HG02981 (cell line): ENCODE measurements at regions not wholly inside any gene's neighbourhood (a gene's known extent, or its start where the extent isn't known, plus 50 kb on each side); places are given as distances from the start of the nearest gene placed in this dataset.
"Not testable (repeated sequence)": the region's sequence is repeated elsewhere in the genome, so short reads cannot be mapped to it uniquely, and the experiment has no call there.

Experiments
- ATAC-seq: cut with Tn5 transposase; IDR thresholded peaks from one replicate; pipeline ENCODE4 v1.9.1; 2021; ENCODE audit warnings: mild to moderate bottlenecking, moderate library complexity; ENCODE audit not compliant: unreplicated experiment

DNA sequence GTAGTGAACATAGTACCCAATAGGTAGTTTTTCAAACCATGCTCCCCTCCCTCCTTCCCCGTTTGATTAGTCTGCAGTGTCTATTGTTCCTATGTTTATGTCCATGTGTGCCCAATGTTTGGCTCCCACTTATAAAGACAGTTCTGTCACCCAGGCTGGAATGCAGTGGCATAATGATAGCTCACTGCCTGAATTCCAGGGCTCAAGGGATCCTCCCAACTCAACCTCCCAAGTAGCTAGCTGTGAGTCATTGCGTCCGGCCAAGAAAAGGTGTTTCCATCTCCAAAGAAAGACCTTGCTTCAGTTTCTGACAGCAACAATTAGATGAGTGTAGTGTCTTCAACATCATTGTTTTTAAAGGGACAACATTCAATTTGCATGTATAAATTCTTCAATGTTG is 131.1 kb upstream of the CEP162 start:
- no peak for ATAC-seq

DNA sequence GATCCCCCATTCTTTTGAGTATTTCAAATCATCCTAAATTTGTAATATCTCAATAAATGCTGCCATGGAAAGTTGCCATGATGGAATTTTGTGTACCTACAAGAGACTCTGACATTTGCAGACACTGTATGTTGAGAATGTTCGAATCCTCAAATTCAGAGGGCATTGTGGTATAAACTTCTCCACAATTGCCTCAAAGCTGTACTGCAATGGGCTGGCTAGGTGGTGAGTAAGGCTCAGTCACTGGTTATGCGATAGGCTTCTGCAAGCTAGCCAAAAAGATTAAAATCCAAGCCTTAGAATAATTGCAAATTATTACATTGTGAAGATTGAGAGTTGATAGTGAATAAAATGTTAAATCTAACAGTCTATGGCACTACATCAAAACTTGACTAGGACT is 130.2 kb upstream of the CEP162 start:
- no peak for ATAC-seq

DNA sequence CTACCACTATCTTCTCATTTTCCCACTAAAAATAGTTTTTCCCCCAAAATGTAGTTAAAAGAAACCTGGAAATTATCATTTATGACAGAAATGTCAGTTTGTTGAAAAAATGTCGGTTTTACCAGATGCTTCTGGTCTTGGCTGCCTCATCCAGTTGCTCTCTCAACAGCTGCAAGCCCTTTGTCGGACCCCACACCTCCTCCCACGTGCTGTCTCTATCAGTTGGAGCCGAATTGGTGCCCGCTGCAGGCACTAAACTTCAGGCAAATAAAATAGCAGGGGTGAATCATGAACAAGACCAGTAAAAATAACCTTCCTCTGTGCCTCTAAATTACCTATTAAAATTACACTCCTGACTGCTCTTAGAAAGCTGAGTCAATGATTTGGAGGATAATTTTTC is 129.5 kb upstream of the CEP162 start:
- no peak for ATAC-seq

DNA sequence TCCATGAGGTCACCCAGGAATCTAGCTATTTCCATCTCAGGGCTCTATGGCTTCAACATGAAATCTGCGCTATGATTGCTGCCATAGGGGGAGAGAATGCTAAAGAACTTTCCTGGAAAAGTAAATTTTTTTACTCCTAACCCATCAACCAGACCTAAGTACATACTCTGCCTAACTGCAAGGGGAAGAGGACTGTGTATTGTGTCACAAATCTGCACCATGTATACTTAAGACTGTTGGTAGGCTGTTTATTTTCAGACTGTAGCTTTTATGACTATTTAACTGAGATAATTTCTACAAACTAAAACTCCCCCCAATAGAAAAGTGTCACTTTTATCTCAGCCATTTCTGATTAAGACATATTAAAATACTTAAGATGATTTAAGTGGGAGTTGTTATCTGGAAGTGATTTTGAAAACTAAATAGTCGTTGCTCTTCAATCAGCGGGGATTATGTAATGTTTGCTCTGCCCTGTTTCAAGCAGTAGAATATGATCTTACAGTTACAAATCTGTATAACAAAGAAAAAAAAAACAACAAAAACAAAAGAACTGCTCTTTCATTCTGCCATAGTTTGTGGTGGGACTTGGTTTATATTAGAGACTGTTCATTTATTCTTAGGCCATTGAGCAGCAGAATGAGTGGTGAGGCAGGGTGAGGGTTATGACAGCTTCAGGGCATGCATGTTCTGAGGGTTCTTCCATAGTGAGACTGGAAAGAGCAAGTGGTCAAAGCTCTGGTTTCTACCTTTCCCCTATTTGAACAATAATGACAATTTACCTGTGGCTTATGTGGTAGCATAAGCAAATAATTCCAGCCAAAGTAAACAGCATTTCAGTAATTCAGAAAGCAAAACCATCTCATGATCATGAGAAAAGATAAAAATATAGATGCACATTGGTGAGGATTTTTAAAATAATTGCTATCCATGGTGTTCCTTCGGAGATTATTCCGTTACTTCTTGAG is 126.3 kb upstream of the CEP162 start:
- ATAC-seq: no peak

DNA sequence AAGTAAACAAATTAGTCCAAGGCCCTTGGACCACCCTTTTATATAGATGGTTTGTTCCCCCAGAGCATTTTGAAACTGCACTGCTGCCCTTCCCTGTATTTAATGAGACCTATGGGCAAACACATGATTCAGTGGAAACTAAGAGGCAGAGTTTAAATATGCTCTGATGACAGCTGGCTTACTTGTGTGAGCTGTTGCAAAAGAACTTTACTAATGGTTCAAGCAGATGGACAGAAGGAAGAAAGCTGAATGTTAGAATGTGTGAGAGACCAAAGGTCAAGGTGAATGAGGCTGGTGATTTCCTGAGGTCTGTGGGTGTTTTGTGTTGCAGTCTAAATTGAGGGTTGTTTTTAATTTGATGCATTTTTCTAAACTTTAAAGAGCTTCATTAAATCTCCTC is 123.0 kb upstream of the CEP162 start:
- ATAC-seq: no peak

DNA sequence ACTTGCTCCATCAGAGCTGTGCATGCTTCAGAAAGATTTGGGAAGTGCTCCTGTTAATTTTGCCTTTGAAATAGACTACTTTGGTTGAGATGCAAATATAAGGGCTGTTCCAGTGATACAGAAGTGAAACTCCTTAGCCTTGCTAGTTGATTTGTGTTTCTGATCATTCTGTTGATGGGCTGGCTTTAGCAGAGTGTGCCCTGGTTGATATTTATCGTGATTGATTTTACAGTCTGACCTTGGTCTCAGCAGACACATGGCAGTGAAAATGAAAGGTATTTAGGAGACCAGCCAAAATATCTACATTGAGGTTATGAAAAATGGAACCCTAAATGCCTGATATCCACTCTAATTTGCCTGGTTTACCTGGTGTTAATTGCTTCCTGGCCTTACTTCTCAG is 122.1 kb upstream of the CEP162 start:
- no peak for ATAC-seq

DNA sequence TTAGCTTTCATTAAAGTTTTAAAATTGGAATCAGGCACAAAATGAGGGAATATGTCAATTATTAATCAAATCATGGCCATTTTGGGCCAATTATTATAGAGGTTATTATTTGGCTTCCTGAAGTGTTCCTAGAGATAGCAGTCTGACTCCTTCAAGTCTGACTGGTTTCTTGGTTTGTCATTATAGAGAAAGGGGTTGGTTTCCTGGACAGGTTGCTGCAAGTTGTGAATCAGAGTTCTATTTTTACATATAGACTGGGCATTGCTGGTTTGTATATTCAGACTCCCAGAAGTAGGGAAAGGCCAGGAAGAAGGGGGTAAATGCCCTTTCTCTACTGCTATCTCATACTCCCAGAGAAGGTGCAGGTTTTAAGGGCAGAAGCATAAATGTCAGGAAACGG is 121.4 kb upstream of the CEP162 start:
- no peak for ATAC-seq

DNA sequence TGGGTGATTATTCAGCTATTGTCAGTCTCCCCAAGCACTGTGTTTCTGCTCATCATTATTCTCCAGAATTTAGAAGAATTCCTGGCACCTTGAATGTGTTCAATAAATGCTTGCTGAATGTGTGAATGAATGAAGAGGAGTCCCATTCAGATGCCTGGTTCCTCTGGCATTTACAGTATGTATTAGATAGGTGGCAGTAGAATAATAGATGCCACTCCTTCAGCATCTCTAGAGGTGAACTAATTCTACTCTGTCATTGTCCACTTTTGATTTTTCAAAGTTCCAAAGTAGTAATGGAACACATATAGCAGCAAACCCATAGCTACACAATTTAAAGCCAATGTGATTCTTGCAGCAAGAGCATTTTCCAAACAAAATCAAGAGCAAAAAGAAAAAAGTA is 118.9 kb upstream of the CEP162 start:
- ATAC-seq: no peak

DNA sequence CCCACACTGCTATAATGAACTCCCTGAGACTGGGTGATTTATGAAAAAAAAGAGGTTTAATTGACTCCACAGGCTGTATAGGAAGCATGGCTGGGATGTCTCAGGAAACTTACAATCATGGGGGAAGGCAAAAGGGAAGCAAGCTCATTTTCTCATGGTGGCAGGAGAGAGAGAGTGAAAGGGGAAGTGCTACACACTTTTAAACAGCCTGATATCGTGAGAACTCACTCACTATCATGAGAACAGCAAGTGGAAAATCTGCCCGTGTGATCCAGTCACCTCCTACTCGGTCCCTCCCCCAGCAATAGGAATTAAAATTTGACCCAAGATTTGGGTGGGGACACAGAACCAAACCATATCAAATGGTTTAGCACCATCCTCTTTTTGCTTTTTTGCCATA is 116.6 kb upstream of the CEP162 start:
- ATAC-seq: no peak

DNA sequence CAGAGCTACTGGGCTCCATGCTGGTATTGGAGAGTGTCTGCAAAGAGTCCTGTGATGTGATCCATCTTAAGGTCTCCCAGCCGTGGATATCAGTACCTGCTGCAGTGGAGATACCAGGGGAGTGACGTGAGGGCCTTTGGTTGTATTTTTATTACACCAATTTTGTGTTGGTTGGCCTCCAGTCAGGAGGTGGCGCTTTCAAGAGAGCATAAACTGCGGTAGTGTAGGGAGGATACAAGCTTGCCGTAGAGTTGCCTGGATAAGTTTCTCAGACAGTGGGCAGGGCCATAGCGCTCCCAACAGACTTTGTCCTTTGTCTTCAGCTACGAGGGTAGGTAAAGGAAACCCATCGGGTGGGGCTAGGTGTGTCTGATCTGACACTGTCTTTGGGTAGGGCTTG is 113.0 kb upstream of the CEP162 start:
- ATAC-seq: no peak

DNA sequence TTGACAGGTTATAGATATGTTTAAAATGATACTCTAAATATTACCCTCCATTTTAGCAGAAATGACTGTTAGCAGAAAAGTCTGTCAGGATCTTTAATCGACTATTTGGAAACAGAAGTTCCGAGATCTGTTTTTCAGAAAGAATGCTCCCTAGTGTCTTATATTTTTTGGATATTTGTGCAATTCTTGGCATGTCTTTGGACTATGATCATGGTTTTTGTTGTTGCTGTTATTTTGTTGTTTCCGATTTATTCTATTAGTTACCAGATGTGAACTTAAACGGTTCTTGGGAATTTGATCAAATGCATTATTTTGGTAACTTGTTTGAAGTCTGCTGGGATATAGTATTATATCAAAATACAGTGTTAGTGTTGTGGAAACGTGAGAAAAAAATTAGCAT is 106.4 kb upstream of the CEP162 start:
- ATAC-seq: no peak

DNA sequence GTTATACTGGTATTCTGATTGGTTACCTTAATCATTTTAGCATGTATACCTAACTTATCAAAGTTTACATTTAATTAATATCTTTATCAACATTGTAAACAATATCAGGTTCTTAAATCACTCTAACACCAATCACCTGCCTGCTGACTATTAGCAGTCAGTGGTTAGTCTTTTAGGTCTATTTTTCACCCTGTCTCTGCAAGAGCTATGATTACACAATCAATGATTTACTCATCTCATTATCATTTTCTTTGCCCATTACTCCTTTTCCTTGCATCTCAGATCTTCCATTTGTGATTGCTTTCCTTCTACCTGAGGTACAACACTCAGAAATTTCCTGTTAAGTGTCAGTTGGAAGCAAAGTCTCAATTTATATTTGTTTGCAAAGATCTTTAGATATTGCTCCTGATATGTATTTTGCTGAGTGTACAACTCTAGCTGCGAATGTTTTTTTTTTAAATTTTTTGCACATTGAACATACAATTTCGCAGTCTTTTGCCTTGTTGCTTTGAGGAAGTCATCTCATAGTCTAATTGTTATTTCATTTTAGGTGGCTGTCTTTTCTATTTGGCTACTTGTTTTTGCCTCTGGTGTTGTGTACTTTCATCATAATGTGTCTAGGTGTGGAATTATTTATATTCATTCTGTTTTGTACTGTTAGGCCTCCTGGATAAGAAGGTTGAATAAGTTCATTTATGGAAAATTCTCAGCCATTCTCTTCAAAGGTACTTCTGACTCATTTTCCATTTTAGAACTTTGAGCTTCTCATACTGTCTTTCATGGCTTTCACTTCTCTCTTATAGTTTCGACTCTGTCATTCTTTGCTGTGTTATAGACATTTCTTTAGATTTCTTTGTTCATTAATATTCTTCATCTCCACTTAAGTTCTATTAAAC is 104.9 kb upstream of the CEP162 start:
- peak; percentile 95 for ATAC-seq

DNA sequence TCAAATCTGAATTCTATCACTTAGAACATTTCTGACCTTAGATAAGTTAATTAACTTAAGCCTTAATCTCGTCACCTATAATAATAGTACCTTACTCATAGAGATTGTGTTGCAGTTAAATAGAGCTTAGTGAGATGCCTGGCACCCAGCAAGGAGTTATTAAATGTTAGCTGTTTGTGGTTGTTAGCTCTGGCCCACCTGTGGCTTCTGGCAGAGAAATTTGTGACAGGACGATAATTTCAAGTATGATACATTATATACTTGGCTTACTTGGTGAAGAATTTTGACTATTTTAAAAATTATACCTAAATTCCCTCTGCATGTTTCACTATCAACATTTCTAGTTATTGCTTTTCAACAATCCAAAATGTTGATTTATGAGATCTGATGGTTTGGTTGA is 102.9 kb upstream of the CEP162 start:
- ATAC-seq: no peak

DNA sequence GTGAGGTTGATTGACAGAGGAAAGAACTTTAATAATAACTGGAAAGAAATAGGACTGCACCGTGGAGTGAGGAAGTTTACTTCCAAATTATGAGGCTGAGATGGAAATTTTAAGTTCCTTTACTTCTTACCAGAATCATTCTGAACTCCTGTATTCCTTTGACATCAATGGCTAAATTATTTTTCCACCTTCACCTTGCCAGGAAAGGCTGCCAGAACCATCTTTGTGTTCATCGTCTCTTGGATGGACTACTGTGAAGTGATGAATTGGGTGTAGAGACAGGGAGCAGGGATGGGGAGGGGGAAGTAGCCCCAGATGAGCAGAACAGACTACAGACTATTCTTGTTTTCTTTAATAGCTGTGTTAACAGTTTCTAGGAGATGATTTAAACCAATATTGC is 102.1 kb upstream of the CEP162 start:
- ATAC-seq: no peak

DNA sequence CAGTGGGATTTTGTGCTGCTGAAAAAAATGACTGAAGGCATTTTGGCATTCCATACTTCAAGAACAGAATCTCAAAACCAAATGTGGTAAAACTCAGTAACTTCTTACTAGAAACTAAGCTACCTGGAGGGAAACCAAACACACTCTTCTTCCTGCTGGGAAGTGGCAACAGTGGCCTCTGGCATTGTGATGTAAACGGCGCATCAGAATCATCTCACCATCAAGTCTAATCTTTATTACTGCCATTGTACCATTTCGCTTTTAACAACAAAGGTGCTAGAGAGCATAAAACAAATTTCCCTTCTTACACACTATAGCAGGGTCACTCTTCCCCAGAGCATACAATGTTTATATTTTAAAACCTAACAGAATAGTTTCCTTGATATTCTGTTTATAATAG is 101.6 kb upstream of the CEP162 start:
- no peak for ATAC-seq

DNA sequence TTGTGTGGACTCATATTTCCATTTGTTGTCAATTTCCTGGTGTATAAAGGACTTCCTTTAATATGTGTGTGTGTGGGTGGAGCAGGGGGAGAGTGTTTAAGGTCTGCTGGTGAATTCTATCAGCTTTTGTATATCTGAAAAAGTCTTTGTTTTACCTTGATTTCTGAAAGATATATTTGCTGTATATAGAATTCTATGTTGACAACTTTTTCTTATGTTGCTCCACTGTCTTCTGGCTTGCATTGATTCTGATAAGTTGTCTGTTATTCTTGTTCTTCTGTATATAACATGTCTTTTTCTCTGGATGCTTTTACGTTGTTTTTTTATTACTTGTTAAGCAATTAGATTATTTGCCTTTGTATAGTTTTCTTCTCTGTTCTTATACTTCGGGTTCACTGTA is 90.0 kb upstream of the CEP162 start:
- ATAC-seq: no peak

DNA sequence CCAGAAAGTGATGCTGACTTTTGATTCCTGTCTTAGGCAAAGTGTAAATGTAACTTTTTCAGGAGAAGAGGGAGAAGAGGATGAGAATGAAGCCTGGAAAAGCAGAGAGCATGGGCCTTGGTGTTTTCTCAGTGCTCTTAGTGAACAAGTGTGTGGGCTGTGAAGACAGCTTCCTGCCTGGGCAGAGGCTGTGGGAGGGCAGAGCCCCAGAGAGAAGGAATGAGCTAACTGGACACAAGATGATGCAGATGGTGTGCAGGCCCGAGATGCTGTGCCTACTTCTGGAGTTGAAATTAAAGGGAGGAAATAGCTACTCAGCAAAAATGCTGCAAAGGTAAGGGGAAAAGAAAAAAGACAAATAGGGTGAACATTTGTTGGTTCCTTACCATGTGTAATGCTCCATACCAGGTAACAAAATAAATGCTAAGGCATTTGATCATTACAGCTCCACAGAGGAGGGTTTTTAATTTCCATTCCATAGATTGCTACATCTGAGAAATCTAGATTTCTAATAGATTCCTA is 87.0 kb upstream of the CEP162 start:
- ATAC-seq: no peak

DNA sequence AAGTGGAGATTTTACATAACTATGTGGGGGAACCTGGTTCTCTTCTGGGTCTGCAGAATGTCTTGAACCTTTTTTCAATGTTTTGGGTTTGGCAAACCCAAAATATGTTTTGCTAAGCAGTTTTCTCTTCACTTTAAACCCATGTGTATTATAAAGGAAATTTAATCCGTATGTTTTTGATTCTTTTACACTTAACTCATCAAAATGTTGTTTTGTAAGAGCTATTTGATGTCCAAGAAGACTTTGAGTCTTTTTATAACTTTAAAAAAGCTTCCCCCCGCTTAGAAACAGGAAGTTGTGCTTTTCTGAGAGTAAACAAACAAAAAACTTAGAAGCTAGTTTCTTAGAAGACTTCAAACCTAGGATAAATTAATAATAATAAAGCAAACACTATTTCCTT is 81.9 kb upstream of the CEP162 start:
- ATAC-seq: no peak

DNA sequence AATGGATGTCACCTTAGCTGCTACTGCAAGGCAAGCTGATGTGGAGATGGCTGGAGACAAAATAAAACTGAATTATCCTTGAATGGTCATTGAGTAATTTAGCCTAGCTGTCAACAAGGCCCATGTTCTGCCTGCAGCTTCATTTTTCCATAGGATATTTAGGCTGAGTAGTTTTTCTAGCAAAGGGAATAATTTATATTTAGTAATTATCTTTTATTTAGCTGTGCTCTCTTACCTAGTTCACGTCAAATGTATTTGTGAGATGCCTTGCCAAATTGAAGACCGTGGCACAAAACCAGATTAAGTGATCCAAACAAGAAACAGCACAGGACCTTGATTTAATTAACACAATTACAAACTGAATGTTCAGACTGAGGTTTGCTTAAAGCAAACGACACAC is 77.4 kb upstream of the CEP162 start:
- no peak for ATAC-seq

DNA sequence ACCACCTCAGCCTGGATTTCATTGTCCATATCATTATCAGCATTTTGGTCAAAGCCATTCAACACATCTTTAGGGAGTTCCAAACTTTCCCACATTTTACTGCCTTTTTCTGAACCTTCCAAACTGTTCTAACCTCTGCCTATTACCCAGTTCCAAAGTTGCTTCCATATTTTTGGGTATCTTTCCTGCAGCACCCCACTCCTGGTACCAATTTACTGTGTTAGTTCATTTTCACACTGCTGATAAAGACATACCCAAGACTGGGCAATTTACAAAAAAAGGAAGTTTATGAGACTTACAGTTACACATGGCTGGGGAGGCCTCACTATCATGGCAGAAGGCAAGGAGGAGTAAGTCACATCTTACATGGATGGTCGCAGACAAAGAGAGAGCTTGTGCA is 63.6 kb upstream of the CEP162 start:
- not testable (repeated sequence) for ATAC-seq

DNA sequence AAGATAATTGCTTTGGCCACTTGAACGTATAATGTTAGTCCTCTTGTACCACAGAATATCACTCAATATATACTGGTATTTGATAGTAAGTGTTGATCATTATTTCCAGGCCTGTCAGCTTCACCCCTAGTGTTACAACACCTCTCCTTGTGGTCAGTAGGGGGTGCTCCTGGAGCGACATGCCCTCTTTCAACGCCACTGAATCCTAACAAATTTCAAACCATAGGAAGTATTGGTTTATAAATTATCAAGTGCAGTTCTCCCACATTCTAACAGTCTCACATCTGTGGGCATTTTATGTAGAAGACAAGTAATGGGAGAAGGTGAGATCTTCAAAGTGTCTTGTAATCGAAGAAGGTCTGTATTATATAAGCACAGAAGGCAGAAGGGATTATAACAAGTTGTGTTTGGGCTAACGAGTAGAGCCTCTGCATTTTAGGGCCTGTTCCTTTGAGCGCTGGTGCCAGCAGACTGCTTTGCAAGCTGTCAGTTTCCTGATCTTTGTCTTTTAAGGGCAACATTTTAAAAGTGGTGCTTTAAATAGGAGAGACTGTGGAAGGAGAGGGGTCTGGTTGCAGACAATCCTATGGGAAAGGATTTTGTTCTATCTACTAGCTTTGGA is 57.1 kb upstream of the CEP162 start:
- ATAC-seq: no peak
